Lower leg skin (tissue), 3 donors: ENCODE measurements at regions not wholly inside any gene's neighbourhood (a gene's known extent, or its start where the extent isn't known, plus 50 kb on each side); places are given as distances from the start of the nearest gene placed in this dataset.

Experiments used
- CTCF ChIP-seq, 3 donors: fragments of 450-650 bp; IDR thresholded peaks; one replicate each; pipeline ENCODE4 v1.5.1; 2016; ENCODE audit warnings: antibody characterized with exemption in 3 of 3, mild to moderate bottlenecking in 3 of 3, moderate library complexity in 2 of 3
- POLR2A ChIP-seq, 2 donors: fragments of 450-650 bp; IDR thresholded peaks; one replicate each; pipeline ENCODE4 v1.6.1; 2016 to 2017; ENCODE audit warnings: antibody characterized with exemption in 2 of 2, mild to moderate bottlenecking in 1 of 2, moderate library complexity in 1 of 2

DNA sequence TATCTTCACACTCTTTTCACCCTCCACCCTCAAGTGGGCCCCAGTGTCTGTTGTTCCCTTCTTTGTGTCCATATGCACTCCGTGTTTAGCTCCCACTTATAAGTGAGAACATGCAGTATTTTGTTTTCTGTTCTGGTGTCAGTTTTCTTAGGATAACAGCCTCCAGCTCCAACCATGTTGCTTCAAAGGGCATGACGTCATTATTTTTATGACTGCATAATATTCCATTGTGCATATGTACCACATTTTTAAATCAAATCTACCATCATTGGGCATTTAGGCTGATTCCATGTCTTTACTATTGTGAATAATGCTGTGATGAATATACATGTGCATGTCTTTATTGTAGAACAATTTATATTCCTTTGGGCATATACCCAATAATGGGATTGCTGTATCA lies 140.3 kb downstream of the LYPLAL1 start:
- TF ChIP-seq CTCF (IDR thresholded peaks at IDR 0.05) = no peak
- no peak for TF ChIP-seq POLR2A (IDR thresholded peaks at IDR 0.05)
